Spleen (tissue), 7 donors: ENCODE measurements at regions not wholly inside any gene's neighbourhood (a gene's known extent, or its start where the extent isn't known, plus 50 kb on each side); places are given as distances from the start of the nearest gene placed in this dataset.

Experiments used
- POLR2A ChIP-seq, 3 donors: fragments of 450-650 bp; IDR thresholded peaks; one replicate each; pipeline ENCODE4 v1.5.1; 2017; ENCODE audit warnings: antibody characterized with exemption in 3 of 3, mild to moderate bottlenecking in 1 of 3
- POLR2AphosphoS5 ChIP-seq, 3 donors: sonication (generic); formaldehyde crosslinking; IDR thresholded peaks; one replicate each; pipeline ENCODE4 v1.5.1; 2017; ENCODE audit warnings: antibody characterized with exemption in 3 of 3
- TF ChIP-seq, protein P1 (sequence below), 11 experiments: fragments of 200-600 bp in 7 of 11; fragments of 450-650 bp in 4 of 11; sonication (generic) in 4 of 11; IDR thresholded peaks in 8 of 11; conservative IDR thresholded peaks in 3 of 11; 1 replicate in 7 of 11; 2 replicates in 4 of 11; pipeline versions ENCODE4 v1.4.0 to v1.8.0; 2016 to 2021; ENCODE audit warnings: antibody characterized with exemption in 11 of 11, inconsistent platforms in 4 of 11, mild to moderate bottlenecking in 1 of 11
- donor health status: DM: no; HTN: no; CAD: no; lungs with moderate emphysema.
- donor health status: DM: no; HTN: no; CAD: no.
- donor health status: DM: no; HTN: no; CAD: no.

DNA sequence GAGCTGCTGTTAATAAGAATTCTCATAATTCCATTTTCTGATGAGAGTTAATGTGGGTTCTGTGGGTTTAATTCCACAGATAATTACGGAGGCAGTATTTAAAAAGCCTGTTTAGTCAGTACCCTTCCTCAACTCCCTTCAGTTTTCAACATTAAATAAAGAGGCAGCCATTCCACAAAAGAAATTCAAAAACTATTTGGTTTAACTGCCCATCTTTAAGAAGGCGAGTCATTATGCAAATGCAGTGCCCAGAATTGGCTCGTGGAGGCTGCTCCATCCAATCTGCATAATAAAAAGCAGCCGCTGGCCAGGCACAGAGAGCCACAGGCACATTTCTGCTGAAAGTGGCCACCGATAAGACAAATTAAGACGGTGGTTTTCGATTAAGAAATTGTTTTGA is 194.4 kb upstream of the TOX3 start:
- TF ChIP-seq, protein P1, sequence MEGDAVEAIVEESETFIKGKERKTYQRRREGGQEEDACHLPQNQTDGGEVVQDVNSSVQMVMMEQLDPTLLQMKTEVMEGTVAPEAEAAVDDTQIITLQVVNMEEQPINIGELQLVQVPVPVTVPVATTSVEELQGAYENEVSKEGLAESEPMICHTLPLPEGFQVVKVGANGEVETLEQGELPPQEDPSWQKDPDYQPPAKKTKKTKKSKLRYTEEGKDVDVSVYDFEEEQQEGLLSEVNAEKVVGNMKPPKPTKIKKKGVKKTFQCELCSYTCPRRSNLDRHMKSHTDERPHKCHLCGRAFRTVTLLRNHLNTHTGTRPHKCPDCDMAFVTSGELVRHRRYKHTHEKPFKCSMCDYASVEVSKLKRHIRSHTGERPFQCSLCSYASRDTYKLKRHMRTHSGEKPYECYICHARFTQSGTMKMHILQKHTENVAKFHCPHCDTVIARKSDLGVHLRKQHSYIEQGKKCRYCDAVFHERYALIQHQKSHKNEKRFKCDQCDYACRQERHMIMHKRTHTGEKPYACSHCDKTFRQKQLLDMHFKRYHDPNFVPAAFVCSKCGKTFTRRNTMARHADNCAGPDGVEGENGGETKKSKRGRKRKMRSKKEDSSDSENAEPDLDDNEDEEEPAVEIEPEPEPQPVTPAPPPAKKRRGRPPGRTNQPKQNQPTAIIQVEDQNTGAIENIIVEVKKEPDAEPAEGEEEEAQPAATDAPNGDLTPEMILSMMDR (IDR thresholded peaks at IDR 0.05 in 8 of 11, conservative IDR thresholded peaks at IDR 0.05 in 3 of 11), result no peak
- no peak for TF ChIP-seq POLR2A (IDR thresholded peaks at IDR 0.05)
- no peak for TF ChIP-seq POLR2AphosphoS5 (IDR thresholded peaks at IDR 0.05)
